ENCODE measurements at regions not wholly inside any gene's neighbourhood (a gene's known extent, or its start where the extent isn't known, plus 50 kb on each side); places are given as distances from the start of the nearest gene placed in this dataset.

- Histone ChIP-seq H2BK20ac (ENCODE audit: low read depth, low read length, poor library complexity, severe bottlenecking) (no peak overlapping the region), H2BK120ac (ENCODE audit: low read depth, low read length, poor library complexity, severe bottlenecking) (no peak overlapping the region), H2AK5ac (ENCODE audit: insufficient read length, low read length) (no peak overlapping the region), H2BK5ac (ENCODE audit: insufficient read length, low read length) (no peak overlapping the region), H2AFZ (ENCODE audit: low read length) (no peak overlapping the region), H3K4me1 (ENCODE audit: insufficient read depth, low read length) (no peaks in the 10 kb centered on the region), H4K91ac (ENCODE audit: insufficient read length, low read depth, low read length) (no peak overlapping the region), H3K4ac (ENCODE audit: low read depth, low read length) (no peak overlapping the region), H3K23ac (ENCODE audit: insufficient read length, low read depth, low read length) (no peak overlapping the region), H3K9ac (ENCODE audit: extremely low read depth, insufficient read length, low read length) (no peak overlapping the region), H3K14ac (ENCODE audit: insufficient read depth, low read length) (no peak overlapping the region), H3K4me2 (ENCODE audit: insufficient read depth, insufficient read length, low read length) (no peak overlapping the region), H3K56ac (ENCODE audit: insufficient read length, low read depth, low read length) (no peak overlapping the region), H3K79me1 (ENCODE audit: insufficient read depth, low read depth, low read length, poor library complexity, severe bottlenecking) (no peaks in the 10 kb centered on the region), H3K79me2 (ENCODE audit: insufficient read depth, low read length) (no peaks in the 10 kb centered on the region), H4K8ac (replicated peaks; ENCODE audit: insufficient read length, low read depth, low read length) (no peak overlapping the region), H3K27ac (ENCODE audit: insufficient read length, low read depth, low read length) (no peak overlapping the region), H4K5ac (ENCODE audit: insufficient read length, low read depth, low read length) (no peak overlapping the region), H2BK15ac (ENCODE audit: low read depth, low read length) (no peak overlapping the region), H3K18ac (ENCODE audit: insufficient read length, low read depth, low read length) (no peak overlapping the region), H3T11ph (ENCODE audit: low read length) (no peak overlapping the region), H3K23me2 (ENCODE audit: insufficient read length, low read depth, low read length, poor library complexity, severe bottlenecking) (no peaks in the 10 kb centered on the region), H3K27me3 (ENCODE audit: insufficient read depth, low read length) (no peaks in the 10 kb centered on the region), H2BK12ac (ENCODE audit: insufficient read length, low read depth, low read length) (no peak overlapping the region), H4K20me1 (ENCODE audit: control insufficient read depth, insufficient read depth, insufficient read length) (no peaks in the 10 kb centered on the region), H3K9me3 (ENCODE audit: control insufficient read depth, low read depth, low read length) (no peaks in the 10 kb centered on the region)
- Mint-ChIP-seq H3K4me3 (no peak overlapping the region), H3K4me1 (peaks cover 5 to 6% of the 10 kb centered on the region in 2 experiments; a peak in 3 of 4 replicates), H3K27me3 (ENCODE audit: low read depth) (no peaks in the 10 kb centered on the region), H3K36me3 (ENCODE audit: insufficient read depth in 1 of 3, low read depth in 3 of 3) (no peaks in the 10 kb centered on the region; a peak in 1 of 7 replicates), H3K9me3 (peaks cover 0 to 7% of the 10 kb centered on the region in 2 experiments; a peak in 2 of 5 replicates), H3K27ac (no peak overlapping the region)
- WGBS (ENCODE audit: extremely low coverage, insufficient read length, low lambda C conversion rate) = no CpG with 5 or more reads among the region's 6 CpGs
- no peak for DNase-seq
- TF ChIP-seq, protein P1, sequence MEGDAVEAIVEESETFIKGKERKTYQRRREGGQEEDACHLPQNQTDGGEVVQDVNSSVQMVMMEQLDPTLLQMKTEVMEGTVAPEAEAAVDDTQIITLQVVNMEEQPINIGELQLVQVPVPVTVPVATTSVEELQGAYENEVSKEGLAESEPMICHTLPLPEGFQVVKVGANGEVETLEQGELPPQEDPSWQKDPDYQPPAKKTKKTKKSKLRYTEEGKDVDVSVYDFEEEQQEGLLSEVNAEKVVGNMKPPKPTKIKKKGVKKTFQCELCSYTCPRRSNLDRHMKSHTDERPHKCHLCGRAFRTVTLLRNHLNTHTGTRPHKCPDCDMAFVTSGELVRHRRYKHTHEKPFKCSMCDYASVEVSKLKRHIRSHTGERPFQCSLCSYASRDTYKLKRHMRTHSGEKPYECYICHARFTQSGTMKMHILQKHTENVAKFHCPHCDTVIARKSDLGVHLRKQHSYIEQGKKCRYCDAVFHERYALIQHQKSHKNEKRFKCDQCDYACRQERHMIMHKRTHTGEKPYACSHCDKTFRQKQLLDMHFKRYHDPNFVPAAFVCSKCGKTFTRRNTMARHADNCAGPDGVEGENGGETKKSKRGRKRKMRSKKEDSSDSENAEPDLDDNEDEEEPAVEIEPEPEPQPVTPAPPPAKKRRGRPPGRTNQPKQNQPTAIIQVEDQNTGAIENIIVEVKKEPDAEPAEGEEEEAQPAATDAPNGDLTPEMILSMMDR (conservative IDR thresholded peaks at IDR 0.05) = no peak
Measured at GRCh38 chr18:10157706-10158105, 243.9 kb downstream of the VAPA start.

Data from H9 (cell line).